HCT116 (cell line): ENCODE measurements at regions not wholly inside any gene's neighbourhood (a gene's known extent, or its start where the extent isn't known, plus 50 kb on each side); places are given as distances from the start of the nearest gene placed in this dataset.
"Not testable (repeated sequence)": the region's sequence is repeated elsewhere in the genome, so short reads cannot be mapped to it uniquely, and the experiment has no call there.

Experiments
- ATAC-seq: fragments of 200-7000 bp; cut with Tn5 transposase; 2 replicates; pipeline ENCODE4 v1.9.1; 2020; ENCODE audit warnings: mild to moderate bottlenecking, moderate library complexity
- BruUV-seq: library from RNA; stranded (reverse); fragments of 400-500 nt; replicated peaks from 2 replicates; lab custom pipeline; 2021; lab: Mats Ljungman, UMichigan
- CTCF ChIA-PET: fragments of 300-600 bp; sonication (Branson Sonifier 250); formaldehyde crosslinking; loops from one replicate; lab custom pipeline; 2021; ENCODE audit warnings: antibody characterized with exemption; lab: Charles Lee
- POLR2A ChIA-PET: fragments of 300-600, 350-600 bp; sonication (Branson Sonifier 250); formaldehyde crosslinking; loops from one replicate; lab custom pipeline; 2021; ENCODE audit warnings: antibody characterized with exemption; lab: Charles Lee
- RAD21 ChIA-PET, 2 experiments: fragments of 300-600 bp; sonication (Branson Sonifier 250); formaldehyde crosslinking; loops; one replicate each; lab custom pipeline; 2023; ENCODE audit warnings: low total read pairs in 2 of 2; ENCODE audit not compliant: uncharacterized antibody in 2 of 2, unreplicated experiment in 2 of 2, low non-redundant PET in 1 of 2; lab: Charles Lee
- DNase-seq: peaks from one replicate; pipeline ENCODE4 v3.0.0-alpha.2; 2010; ENCODE audit warnings: low read depth, low spot score
- H2AFZ ChIP-seq: fragments of 200-600 bp; shearing (Covaris generic), sonication (generic); 2 replicates; pipeline ENCODE4 v1.6.1; 2017; ENCODE audit warnings: low read depth, mixed run types, mixed read lengths, antibody characterized with exemption, low read length; ENCODE audit not compliant: poor library complexity, severe bottlenecking
- H3K27ac ChIP-seq: 2 replicates; pipeline ENCODE4 v1.5.1; 2012; ENCODE audit warnings: low read depth, low read length
- H3K27me3 ChIP-seq: fragments of 200-600 bp; sonication (generic); 2 replicates; pipeline ENCODE4 v1.6.1; 2016; ENCODE audit warnings: mixed run types, low read length, mixed read lengths; ENCODE audit not compliant: insufficient read depth
- H3K36me3 ChIP-seq, 2 experiments: fragments of 200-500 bp in 1 of 2; fragments of 200-600 bp in 1 of 2; sonication (Bioruptor generic) in 1 of 2; sonication (generic) in 1 of 2; 2 replicates each; pipeline versions ENCODE4 v1.5.1 to v1.6.1; 2014 to 2016; ENCODE audit warnings: low read length in 2 of 2, inconsistent platforms in 1 of 2, mixed read lengths in 1 of 2, mixed run types in 1 of 2; ENCODE audit not compliant: insufficient read depth in 2 of 2, control insufficient read depth in 1 of 2
- H3K4me1 ChIP-seq, 2 experiments: fragments of 200-600 bp in 1 of 2; sonication (generic) in 1 of 2; 2 replicates each; pipeline versions ENCODE4 v1.5.1 to v1.6.1; 2012 to 2017; ENCODE audit warnings: low read length in 2 of 2, inconsistent platforms in 1 of 2, mild to moderate bottlenecking in 1 of 2, mixed read lengths in 1 of 2, mixed run types in 1 of 2, moderate library complexity in 1 of 2; ENCODE audit not compliant: insufficient read depth in 2 of 2, control insufficient read depth in 1 of 2
- H3K4me2 ChIP-seq: fragments of 200-600 bp; sonication (generic); 2 replicates; pipeline ENCODE4 v1.6.1; 2017; ENCODE audit warnings: mixed run types, low read length, mixed read lengths
- H3K4me3 ChIP-seq, 2 experiments: fragments of 200-600 bp in 1 of 2; sonication (generic) in 1 of 2; replicated peaks in 1 of 2; 2 replicates each; pipeline ENCODE4 v1.5.1; 2011 to 2016; ENCODE audit warnings: low read length in 2 of 2, control low read depth in 1 of 2, low read depth in 1 of 2, mild to moderate bottlenecking in 1 of 2, mixed read lengths in 1 of 2, mixed run types in 1 of 2
- H3K79me2 ChIP-seq: fragments of 200-600 bp; sonication (generic); 2 replicates; pipeline ENCODE4 v1.6.1; 2017; ENCODE audit warnings: mild to moderate bottlenecking, mixed run types, low read length, moderate library complexity, mixed read lengths; ENCODE audit not compliant: insufficient read depth
- H3K9ac ChIP-seq: fragments of 200-600 bp; sonication (generic); 2 replicates; pipeline ENCODE4 v1.6.1; 2016; ENCODE audit warnings: low read length, mixed read lengths
- H3K9me2 ChIP-seq: fragments of 200-600 bp; sonication (generic), shearing (Covaris generic); 2 replicates; pipeline ENCODE4 v1.6.1; 2017; ENCODE audit warnings: mixed run types, mild to moderate bottlenecking, moderate library complexity; ENCODE audit not compliant: insufficient read depth
- H3K9me3 ChIP-seq, 2 experiments: fragments of 200-500 bp in 1 of 2; fragments of 200-600 bp in 1 of 2; sonication (Bioruptor generic) in 1 of 2; sonication (generic) in 1 of 2; 2 replicates each; pipeline ENCODE4 v1.6.1; 2014 to 2017; ENCODE audit warnings: low read length in 2 of 2, mixed read lengths in 2 of 2, inconsistent platforms in 1 of 2, low read depth in 1 of 2, mild to moderate bottlenecking in 1 of 2, mixed run types in 1 of 2, moderate library complexity in 1 of 2; ENCODE audit not compliant: control insufficient read depth in 1 of 2, insufficient read depth in 1 of 2
- H4K20me1 ChIP-seq: fragments of 200-600 bp; sonication (generic), shearing (Covaris generic); 2 replicates; pipeline ENCODE4 v1.6.1; 2017; ENCODE audit warnings: mixed run types, mild to moderate bottlenecking, moderate library complexity; ENCODE audit not compliant: insufficient read depth
- ATF3 ChIP-seq: IDR thresholded peaks from 2 replicates; pipeline ENCODE4 v1.6.1; 2012
- CEBPB ChIP-seq: IDR thresholded peaks from 2 replicates; pipeline ENCODE4 v1.6.1; 2012; ENCODE audit warnings: low read depth
- EGR1 ChIP-seq: IDR thresholded peaks from 2 replicates; pipeline ENCODE4 v1.6.1; 2012; ENCODE audit warnings: low read depth
- ELF1 ChIP-seq: IDR thresholded peaks from 2 replicates; pipeline ENCODE4 v1.6.1; 2012; ENCODE audit warnings: low read depth, borderline replicate concordance
- EZH2phosphoT487 ChIP-seq: fragments of 200-600 bp; IDR thresholded peaks from 2 replicates; pipeline ENCODE4 v1.6.1; 2018; ENCODE audit warnings: antibody characterized with exemption, borderline replicate concordance
- JUND ChIP-seq: IDR thresholded peaks from 2 replicates; pipeline ENCODE4 v1.6.1; 2012
- MAX ChIP-seq: IDR thresholded peaks from 2 replicates; pipeline ENCODE4 v1.6.1; 2012
- RAD21 ChIP-seq: IDR thresholded peaks from 2 replicates; pipeline ENCODE4 v1.6.1; 2012; ENCODE audit warnings: low read depth, mild to moderate bottlenecking
- SIN3A ChIP-seq: IDR thresholded peaks from 2 replicates; pipeline ENCODE4 v1.6.1; 2012; ENCODE audit warnings: low read depth
- SP1 ChIP-seq: IDR thresholded peaks from 2 replicates; pipeline ENCODE4 v1.6.1; 2012; ENCODE audit warnings: low read depth
- SRF ChIP-seq: IDR thresholded peaks from 2 replicates; pipeline ENCODE4 v1.6.1; 2012; ENCODE audit warnings: low read depth
- TCF7L2 ChIP-seq: IDR thresholded peaks from 2 replicates; pipeline ENCODE4 v1.7.0; 2011; ENCODE audit warnings: borderline replicate concordance, inconsistent platforms; ENCODE audit not compliant: insufficient read depth, insufficient read length; ENCODE audit errors: extremely low read depth
- ZFX ChIP-seq: fragments of 450-650 bp; IDR thresholded peaks from 2 replicates; pipeline ENCODE4 v1.6.1; 2017
- intact Hi-C: fragments of 100-400 bp; cut with micrococcal nuclease; formaldehyde crosslinking; loops from 2 replicates; pipeline ENCODE4 v1.10.0; 2022

- no peak overlapping the region for H3K9ac ChIP-seq
- no peak for ATAC-seq
- H2AFZ ChIP-seq, result peak overlapping the region; percentile 40
- RAD21 ChIA-PET, result no interaction called here
- no peaks in the 10 kb centered on the region for H3K4me1 ChIP-seq
- no peaks in the 10 kb centered on the region for H3K9me3 ChIP-seq
- TF ChIP-seq EZH2phosphoT487, result no peak
- TF ChIP-seq RAD21, result no peak
- intact Hi-C loops, result no loop called here
- H3K36me3 ChIP-seq, result no peaks in the 10 kb centered on the region
- no peaks in the 10 kb centered on the region for H3K9me2 ChIP-seq
- H4K20me1 ChIP-seq, result no peaks in the 10 kb centered on the region
- H3K4me3 ChIP-seq, result no peak overlapping the region
- H3K27ac ChIP-seq, result no peak overlapping the region
- CTCF ChIA-PET, result interaction anchor here (1.1 kb wide), 1 partner anchor 1508 kb away, joined by 3 read pairs; no protein-coding TSS in a partner anchor
- no peaks in the 10 kb centered on the region for H3K27me3 ChIP-seq
- H3K4me2 ChIP-seq, result no peak overlapping the region
- POLR2A ChIA-PET, result no interaction called here
- DNase-seq, result no peak
- no peaks in the 10 kb centered on the region for H3K79me2 ChIP-seq
- no TSS peak for BruUV-seq
Observed at GRCh38 chr4:133270021-133270570, 121.0 kb downstream of the PCDH10 start.

GRCh38 chr4:133268205-133268604 lies 119.1 kb downstream of the PCDH10 start:
- Histone ChIP-seq H3K27ac (no peak overlapping the region), H3K9me3 (no peaks in the 10 kb centered on the region), H3K9me2 (no peaks in the 10 kb centered on the region), H3K27me3 (no peaks in the 10 kb centered on the region), H3K79me2 (no peaks in the 10 kb centered on the region), H3K4me2 (no peak overlapping the region), H3K36me3 (no peaks in the 10 kb centered on the region), H4K20me1 (no peaks in the 10 kb centered on the region), H3K9ac (no peak overlapping the region), H3K4me3 (no peak overlapping the region), H2AFZ (no peak overlapping the region), H3K4me1 (no peaks in the 10 kb centered on the region)
- BruUV-seq, result no TSS peak
- no peak for DNase-seq
- no peak for ATAC-seq
- intact Hi-C loops, result no loop called here
- RAD21 ChIA-PET, result no interaction called here
- POLR2A ChIA-PET, result no interaction called here
- CTCF ChIA-PET, result no interaction called here
- TF ChIP-seq RAD21 (no peak), EGR1 (no peak), ELF1 (no peak), TCF7L2 (no peak), ATF3 (no peak), JUND (no peak), CEBPB (no peak), SIN3A (no peak), SRF (no peak), ZFX (no peak), MAX (no peak), SP1 (no peak)

- H4K20me1 ChIP-seq, RAD21 ChIA-PET, H3K4me3 ChIP-seq, CTCF ChIA-PET, BruUV-seq, H3K9me2 ChIP-seq, ATAC-seq, H3K36me3 ChIP-seq, DNase-seq, intact Hi-C loops, H3K4me2 ChIP-seq, H3K4me1 ChIP-seq, H3K9ac ChIP-seq, H3K79me2 ChIP-seq, H3K27ac ChIP-seq, POLR2A ChIA-PET, H2AFZ ChIP-seq, H3K9me3 ChIP-seq, H3K27me3 ChIP-seq: not testable (repeated sequence)
Observed at GRCh38 chr4:133267506-133267905, 118.4 kb downstream of the PCDH10 start.
